ELR (cell line): ENCODE measurements at regions not wholly inside any gene's neighbourhood (a gene's known extent, or its start where the extent isn't known, plus 50 kb on each side); places are given as distances from the start of the nearest gene placed in this dataset.
A peak's percentile ranks its signal among the peaks of the same experiment; 100 is the strongest.
"Not testable (repeated sequence)": the region's sequence is repeated elsewhere in the genome, so short reads cannot be mapped to it uniquely, and the experiment has no call there.

Experiments used
- DNase-seq: peaks from one replicate; pipeline ENCODE4 v3.0.0-alpha.2; 2015; ENCODE audit warnings: low read depth

DNA sequence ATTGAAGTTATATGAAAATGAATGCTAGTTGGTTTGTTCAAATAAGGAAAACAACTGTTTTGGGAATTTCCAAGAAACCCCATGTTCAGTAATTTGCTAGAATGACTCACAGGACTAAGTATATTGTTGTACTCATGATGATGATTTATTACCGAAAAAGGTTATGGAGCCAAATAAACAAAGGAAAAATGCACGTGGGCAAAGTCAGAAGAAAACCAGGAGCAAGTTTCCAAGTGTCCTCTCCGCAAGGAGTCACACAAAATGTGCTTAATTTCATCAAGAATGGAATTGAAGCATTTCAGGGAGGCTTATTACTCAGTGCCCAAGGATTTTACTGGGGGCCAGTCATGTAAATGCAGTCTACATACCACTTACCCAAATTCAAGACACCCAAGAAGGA is 1652.4 kb upstream of the TMEFF2 start:
- DNase-seq, result peak; percentile 78

DNA sequence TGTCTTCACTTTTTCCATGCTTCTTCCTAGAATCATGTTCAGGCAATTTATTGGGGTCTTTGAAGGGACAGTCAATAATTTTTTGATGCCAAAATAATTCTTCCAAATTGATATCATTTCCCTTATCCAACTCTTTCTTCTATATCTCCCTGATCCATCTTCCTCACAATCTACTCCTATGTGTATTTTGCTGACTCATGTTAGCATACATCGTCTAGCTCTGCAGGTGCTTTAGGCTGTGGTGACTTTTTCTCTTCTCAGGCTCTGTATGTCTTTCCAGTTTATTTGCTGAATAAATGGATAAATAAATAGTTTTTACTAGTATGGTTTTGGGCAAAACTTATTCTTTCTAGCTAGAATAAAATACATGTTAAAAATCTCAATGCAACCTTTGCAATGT is 1650.9 kb upstream of the TMEFF2 start:
- DNase-seq, result no peak

DNA sequence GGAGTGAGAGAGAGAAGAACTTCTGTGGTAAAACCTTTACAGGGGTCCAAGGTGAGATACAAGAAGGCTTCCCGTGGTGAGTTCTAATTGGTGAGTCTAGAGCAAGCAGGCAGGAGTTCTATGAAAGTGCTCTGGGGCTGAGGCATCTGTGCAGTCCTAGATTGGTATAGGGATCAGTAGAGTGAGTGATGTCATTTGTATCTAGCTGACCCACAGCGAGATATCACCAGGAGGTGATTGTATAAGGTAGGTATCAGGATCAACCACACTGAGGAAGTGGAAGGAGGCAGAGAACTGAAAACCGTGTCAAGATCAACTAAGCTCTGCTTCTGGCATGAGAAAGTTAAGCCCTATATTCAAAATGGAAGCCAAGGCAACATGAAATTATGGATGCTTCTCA is 1648.9 kb upstream of the TMEFF2 start:
- no peak for DNase-seq

DNA sequence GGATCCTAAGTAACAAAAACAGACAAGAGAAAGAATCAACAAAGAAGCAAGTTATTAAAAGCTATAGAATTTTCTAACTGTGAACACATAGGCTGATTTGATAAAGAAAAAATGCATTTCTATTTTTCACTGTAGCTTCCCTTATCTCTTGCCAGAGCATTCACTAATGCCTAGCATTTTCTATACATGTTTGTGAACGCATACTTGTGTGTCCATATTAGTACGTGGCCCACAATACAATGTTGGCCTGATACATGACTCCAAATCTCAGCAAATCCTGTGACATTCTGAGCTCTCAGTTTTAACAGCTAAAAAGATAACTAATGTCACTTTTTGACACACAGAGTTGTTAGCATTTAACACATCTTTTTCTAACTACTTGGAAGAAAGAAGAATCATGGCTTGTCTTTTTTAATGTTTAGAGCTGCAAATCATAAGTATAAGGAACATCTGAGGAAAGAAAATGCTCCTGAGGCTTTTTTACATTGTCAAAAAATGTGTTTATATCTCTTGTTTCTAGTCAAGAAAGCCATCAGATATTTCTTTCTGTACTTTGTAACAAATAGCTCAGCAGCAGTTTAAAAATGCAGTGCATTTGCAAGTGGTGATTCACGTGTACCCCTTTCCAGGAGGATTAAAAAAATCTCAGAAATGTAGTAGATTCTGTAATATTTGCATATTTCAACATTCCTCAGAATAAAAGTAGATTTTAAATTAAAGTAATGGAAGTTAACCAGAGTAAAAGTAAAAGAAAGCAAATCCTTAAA is 1646.8 kb upstream of the TMEFF2 start:
- peak; percentile 43 for DNase-seq

DNA sequence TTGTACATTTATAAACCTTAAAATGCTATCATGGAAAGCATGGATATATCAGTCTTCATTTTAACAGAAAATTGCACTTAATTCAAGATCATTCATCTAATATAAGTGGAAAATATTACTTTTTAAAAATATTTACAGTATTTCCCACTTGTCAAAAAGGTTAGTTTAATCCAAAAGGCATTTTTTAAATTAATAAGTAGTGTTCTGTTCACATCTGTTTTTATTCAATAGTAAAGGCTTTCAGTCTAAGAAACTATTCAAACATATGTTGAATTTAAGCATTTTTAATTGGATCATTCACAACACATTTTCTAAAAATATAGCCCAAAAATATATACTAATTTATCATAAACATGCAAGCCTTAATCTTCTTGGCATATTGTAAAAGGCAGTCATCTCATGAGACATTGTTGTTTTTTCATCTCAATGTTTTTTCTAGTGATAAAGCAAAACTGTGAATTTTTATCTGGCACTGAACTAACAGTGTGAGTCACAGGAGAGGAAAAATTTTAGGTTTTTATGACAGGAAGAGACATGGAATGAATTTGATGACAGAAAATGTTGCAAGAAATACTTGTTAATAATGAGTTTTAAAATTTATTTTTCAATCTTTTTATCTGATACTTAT is 1642.5 kb upstream of the TMEFF2 start:
- peak; percentile 50 for DNase-seq

DNA sequence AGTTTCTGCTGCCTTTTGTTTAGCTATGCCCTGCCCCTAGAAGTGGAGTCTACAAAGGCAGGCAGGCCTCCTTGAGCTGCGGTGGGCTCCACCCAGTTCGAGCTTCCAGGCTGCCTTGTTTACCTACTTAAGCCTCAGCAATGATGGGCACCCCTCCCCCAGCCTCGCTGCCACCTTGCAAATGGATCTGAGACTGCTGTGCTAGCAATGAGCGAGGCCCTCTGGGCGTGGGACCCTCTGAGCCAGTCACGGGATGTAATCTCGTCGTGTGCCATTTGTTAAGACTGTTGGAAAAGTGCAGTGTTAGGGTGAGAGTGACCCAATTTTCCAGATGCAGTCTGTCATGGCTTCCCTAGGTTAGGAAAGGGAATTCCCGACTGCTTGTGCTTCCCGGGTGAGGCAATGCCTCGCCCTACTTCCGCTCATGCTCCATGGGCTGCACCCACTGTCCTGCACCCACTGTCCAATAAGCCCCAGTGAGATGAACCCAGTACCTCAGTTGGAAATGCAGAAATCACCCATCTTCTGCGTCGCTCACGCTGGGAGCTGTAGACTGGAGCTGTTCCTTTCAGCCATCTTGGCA is 1641.8 kb upstream of the TMEFF2 start:
- DNase-seq, result not testable (repeated sequence)

DNA sequence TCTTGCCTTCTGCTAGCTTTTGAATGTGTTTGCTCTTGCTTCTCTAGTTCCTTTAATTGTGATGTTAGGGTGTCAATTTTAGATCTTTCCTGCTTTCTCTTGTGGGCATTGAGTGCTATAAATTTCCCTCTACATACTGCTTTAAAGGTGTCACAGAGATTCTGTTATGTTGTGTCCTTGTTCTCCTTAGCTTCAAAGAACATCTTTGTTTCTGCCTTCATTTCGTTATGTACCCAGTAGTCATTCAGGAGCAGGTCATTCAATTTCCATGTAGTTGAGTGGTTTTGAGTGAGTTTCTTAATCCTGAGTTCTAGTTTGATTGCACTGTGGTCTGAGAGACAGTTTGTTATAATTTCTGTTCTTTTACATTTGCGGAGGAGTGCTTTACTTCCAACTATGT is 1639.2 kb upstream of the TMEFF2 start:
- peak; percentile 68 for DNase-seq

DNA sequence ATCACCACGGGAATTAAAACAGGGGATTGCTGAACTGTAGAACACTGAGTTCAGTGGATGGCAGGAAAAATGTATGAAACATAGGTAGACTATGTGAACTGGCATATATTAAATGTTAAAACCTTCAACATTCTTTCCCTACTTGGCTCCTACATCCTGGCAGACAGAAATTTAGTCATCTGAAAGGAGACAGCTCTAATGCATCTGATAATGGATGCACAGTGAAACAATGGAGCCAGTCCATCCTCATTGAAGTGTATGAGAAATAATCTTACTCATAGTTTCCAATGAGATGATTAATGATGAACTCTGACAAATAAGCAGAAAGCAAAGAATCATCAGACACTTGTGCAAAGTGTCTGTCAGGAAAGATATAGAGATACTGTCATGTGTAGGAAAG is 1629.7 kb upstream of the TMEFF2 start:
- DNase-seq, result peak; percentile 90

DNA sequence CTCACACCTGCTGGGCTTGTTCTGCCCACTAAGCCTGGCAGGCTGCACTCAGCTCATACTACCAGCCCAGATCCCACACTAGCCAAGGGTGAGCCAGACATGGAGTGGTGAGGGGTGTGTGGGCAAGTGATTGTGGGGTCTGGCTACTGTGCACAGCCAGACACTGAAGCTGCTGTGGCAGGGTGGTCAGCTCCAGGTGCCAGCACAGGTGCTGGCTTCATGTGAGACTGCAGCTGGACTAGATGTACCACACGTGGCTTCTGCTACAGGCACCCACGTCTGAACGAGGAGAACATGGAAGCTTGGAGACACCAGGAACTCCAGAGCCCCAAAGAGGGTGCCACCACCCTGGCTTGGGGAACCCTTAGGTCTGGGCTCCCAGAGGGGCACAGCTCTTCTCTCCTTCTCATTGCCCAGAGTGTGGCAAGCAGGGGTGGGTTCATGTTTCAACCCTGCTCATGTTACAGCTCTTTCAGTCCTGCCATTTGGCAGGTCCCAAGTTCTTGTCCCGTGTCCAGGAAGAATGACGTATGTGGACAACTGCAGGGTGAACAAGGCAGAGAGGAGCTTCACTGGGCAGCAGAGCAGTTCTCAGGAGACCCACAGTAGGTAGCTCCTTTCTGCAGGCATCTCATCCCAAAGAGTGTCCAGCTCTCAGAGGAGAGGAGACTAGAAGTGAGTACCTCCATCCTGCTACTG is 1624.2 kb upstream of the TMEFF2 start:
- no peak for DNase-seq

DNA sequence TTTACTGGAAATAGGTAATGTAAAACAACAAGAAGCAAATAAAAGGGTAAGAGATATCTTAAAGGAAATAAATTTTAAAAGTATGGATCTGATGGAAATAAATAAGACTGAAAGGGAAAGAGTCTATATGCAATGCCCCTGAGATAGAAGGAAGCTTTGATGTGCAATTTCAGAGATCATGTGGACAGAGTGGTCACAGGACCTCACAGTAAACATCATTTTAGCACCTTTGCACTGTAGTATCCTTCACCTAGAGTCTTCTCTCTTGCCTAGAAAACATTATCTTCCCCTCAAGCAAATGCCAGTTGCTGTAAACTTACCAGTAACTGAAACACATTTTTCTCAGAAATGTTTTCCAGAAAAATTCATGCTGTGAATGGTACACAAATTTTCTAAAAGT is 1621.3 kb upstream of the TMEFF2 start:
- no peak for DNase-seq

DNA sequence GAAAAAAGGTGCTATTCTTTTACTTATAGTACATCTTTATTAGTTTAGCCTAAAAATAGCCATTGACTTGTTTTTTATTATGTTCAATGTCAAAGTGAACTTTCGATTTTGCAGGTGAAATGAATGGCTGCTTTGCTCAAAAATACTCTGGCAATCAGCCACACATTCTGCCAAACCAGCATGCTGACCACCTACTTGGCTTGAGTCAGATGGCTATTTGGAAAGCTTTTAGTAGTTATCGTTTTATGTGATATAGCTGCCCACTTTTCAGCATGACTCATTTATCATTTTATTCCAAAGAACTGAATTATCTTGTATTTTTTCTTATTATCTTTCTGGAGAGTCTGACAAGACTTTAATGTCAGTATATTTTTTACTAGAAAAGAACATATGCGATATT is 1615.8 kb upstream of the TMEFF2 start:
- DNase-seq, result no peak

DNA sequence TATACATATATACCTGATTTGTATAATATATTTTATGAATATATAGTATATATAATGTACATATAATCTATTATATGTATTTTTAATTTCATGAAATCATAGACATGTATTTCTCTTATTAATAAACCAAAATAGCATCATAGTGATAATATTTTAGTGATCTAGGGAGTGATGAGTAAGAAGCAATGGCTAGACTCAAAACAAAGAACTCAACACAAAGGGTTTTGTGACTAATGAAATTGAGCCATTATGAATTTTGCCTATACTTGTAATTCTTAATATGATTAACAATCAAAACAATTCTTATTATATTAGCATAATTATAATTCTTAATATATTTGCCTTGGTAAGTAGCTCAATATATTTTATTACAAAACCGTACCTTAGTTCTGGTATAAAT is 1614.1 kb upstream of the TMEFF2 start:
- DNase-seq, result no peak

DNA sequence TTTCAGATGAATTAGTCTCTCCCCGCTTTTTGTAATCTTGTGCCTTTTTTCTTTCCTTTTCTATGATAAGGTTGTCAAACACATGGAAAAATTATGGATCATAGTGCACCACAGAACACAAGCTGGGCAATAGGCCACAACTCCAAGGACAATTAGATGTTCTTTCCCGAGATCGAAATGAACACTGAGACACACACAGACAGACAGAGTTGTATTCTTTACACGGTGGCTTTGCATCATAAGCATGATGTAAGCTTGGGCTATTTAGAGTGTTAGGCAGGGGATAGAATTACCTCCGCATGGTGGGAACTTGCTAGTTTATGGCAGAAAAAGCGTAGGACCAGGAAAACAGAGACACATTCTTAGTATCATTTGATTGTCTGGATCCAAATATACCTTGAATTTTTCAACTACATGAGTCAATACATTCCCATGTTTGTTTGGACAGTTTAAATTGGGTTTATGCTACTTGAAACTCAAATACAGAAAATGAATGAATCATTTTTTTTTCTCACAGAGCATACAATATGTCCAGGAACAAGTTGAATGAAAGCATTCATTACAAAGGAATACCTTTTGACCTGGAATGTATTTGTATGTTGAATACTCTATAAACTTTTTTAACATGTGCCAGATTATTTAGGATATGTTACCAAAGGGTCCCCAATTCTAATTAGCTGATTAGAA is 1611.5 kb upstream of the TMEFF2 start:
- DNase-seq, result peak; percentile 38

DNA sequence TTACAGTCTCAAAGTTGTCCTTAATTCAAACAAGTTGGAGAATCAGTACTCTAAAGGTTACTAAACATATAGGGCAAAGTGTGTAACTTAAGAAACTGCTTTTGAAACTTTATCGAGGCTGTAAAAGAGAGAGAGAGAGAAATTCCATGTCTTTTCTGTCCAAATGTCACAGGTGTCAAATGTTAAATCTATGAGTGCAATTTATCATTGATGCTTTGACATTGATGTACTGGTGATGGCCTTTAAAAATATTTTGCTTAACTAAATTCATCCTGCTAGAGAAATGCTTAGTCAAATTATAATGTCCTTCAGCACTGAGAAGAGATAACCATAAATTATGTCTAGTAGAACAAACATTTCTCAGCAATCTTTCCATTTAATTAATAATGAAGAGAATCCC is 1602.1 kb upstream of the TMEFF2 start:
- no peak for DNase-seq

DNA sequence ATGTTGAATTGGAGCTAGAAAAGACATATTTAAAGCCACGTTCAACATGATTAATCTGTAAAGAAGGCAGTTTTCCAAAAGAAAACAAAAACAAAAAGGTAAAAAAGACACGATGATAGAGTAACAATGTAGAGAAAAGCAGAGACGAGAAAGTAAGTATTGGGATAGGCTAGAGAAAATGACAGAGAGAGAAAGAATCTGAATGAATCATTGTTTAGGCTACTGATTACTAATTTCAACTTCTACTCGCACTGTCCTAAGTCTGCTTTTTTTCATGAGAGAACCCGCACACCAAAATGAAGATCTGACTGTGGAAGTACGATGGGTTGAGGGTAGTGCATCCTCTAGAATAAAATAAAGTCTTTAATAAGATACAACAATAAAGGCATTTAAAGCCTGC is 1599.2 kb upstream of the TMEFF2 start:
- DNase-seq, result peak; percentile 75

DNA sequence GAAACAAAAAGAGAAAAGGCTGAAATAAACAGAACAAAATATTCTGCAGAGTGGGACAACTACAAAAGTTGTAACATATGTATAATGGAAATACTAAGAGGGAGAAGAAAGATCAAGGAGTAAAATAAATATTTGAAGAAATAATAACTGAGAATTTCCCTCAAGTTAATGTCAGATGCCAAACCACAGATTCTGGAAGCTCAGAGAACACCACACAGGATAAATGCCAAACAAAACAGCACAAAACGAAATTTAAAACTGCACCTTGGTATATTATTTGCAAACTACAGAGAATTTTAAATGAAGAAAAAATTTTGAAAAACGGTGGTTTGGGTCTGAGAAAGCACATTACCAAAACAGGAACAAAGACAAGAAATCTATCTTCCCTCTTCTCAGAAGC is 1588.9 kb upstream of the TMEFF2 start:
- no peak for DNase-seq

DNA sequence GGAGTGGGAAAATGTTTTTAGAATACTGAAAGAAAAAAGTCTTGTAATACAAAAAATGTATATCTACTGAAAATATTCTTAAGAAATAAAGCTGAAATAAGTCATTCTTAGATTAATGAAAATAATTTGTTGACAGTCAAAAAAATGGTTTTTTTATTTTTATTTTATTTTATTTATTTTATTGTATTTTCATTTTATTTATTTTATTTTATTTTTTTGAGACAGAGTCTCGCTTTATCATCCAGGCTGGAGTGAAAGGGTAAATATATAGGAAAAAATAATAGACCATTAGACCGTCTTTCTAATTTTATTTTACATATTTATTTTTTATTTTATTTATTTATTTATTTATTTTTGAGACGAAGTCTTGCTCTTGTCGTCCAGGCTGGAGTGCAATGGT is 1583.6 kb upstream of the TMEFF2 start:
- DNase-seq, result no peak

DNA sequence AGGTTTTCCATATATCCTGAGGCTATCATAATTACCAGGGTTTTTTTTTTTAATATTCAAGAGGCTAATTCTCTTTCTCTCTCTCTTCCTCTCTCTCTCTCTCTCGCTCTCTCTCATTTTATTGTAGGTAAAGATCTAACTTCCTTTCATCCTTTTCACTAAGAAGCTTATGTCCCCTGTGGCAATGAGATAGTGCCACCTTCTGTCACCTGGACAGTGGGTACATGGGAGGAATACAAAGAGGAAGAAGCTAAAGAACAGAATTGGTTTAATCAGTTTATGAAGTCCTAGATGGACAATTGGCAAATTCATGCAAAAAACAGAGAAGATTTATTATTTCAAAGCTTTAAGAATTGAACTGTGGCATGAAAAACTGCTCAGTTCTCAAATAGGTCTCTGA is 1582.3 kb upstream of the TMEFF2 start:
- no peak for DNase-seq

DNA sequence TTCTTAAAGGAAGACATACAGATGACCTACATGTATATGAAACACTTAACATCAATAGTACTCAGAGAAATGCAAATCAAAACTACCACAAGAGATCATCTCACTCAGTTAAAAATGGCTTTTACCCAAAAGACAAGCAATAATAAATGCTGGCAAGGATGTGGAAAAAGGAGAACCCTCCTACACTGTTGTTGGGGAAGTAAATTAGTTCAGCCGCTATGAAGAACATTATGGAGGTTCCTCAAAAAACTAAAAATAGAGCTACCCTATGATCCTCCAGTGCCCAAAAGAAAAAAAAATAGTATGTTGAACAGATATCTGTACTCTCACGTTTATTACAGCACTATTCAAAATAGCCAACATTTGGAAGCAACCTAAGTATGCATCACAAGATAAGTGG is 1579.4 kb upstream of the TMEFF2 start:
- DNase-seq, result no peak

DNA sequence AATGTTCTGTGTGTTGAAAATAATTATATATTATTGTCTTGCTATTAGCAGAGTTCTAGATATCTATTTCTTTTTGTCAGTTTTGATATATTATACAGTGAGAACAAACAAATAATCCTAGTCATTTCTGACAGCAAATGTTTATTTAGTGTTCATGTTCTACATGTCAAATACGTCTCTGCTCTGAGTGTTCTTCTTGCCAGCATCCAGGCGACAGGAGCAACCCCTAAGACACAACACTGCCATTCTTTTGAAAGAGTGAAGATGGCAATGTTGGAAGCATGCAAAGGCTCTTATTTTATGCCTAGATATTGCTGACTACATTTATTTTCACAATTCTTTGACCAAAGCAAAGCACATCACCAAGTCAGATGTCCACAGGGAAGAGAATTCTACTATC is 1556.6 kb upstream of the TMEFF2 start:
- DNase-seq, result no peak

DNA sequence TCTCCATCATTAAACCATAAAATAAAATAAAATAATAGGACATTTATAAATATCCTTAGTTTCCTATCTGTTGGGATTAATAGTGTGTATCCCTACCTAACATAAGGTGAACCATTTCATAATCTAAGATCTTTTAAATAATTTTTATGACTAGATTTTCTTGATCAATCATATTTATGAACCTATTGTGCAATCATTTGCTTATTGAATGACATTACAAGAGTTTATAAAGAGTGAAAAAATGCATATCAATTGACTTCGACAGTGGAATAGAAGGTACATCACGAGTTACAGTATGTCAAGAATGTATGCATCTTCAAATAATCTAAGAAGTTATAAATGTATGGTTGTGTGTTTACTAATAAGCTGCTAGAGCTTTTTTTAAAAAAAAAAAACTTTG is 1554.8 kb upstream of the TMEFF2 start:
- DNase-seq, result no peak

DNA sequence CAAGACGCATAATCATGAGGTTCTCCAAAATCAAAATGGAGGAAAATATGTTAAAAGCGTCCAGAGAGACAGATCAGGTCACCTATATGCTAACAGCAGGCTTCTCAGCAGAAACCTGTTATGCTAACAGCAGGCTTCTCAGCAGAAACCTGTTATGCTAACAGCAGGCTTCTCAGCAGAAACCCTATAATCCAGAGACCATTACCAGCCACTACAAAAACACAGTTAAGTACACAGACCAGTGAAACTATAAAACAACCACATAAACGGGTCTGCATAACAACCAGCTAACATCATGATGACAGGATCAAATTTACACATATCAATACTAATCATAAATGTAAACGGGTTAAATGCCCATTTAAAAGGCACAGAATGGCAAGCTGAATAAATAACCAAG is 1548.4 kb upstream of the TMEFF2 start:
- no peak for DNase-seq
